ENCODE measurements at regions not wholly inside any gene's neighbourhood (a gene's known extent, or its start where the extent isn't known, plus 50 kb on each side); places are given as distances from the start of the nearest gene placed in this dataset.

DNA sequence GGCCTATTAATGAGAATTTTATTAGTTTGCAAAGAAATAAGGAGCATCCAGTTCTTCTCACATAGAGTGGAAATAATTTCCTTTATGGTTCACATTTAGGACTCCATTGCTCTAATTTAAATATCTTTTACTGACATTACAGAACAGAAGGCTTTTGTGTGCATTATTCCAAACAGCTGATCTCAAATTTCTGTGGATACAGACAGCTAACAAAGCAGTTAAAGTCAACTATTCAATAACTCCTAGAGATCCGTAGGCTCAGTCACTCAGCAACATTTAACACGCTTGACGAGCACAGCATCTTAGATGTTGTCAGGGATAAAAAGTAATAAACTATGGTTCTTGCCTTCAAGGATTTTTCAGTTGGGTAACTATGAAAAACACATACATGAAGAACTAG is 305.8 kb upstream of the SYNCRIP start:
- TF ChIP-seq SUZ12 (IDR thresholded peaks at IDR 0.05; ENCODE audit: extremely low read depth, insufficient read depth, insufficient read length) (no peak), ZNF274 (IDR thresholded peaks at IDR 0.05; ENCODE audit: low read depth, low read length) (no peak)

All from NT2/D1 (cell line).